ENCODE measurements at regions not wholly inside any gene's neighbourhood (a gene's known extent, or its start where the extent isn't known, plus 50 kb on each side); places are given as distances from the start of the nearest gene placed in this dataset.

- no peaks in the 10 kb centered on the region for H3K9me3 Mint-ChIP-seq
- no peak overlapping the region for H3K4me2 ChIP-seq (replicated peaks; ENCODE audit: extremely low read depth, low read length, poor library complexity, severe bottlenecking)
- no peak overlapping the region for H3K27ac ChIP-seq (ENCODE audit: low read depth in 1 of 2, low read length in 2 of 2)
- H3K27ac Mint-ChIP-seq, result no peak overlapping the region
- H3K27me3 ChIP-seq (ENCODE audit: control insufficient read depth in 2 of 2, insufficient read depth in 2 of 2, low read length in 2 of 2), result no peaks in the 10 kb centered on the region
- peaks cover 0 to 2% (median 0%) of the 10 kb centered on the region in 3 donors for H3K27me3 Mint-ChIP-seq (ENCODE audit: low read depth in 3 of 3)
- H3K4me3 ChIP-seq (replicated peaks in 1 of 3; ENCODE audit: low read depth in 2 of 3, low read length in 3 of 3), result no peak overlapping the region
- H3K79me2 ChIP-seq (ENCODE audit: insufficient read depth, low read length), result no peaks in the 10 kb centered on the region
- no peak for DNase-seq
- H3K4me3 Mint-ChIP-seq, result no peak overlapping the region
- H2AFZ ChIP-seq (ENCODE audit: insufficient read depth, low read depth, low read length, poor library complexity, severe bottlenecking), result no peak overlapping the region
- WGBS (ENCODE audit: insufficient coverage), result no CpG with 5 or more reads among the region's 1 CpG
- no peaks in the 10 kb centered on the region for H3K4me1 Mint-ChIP-seq
- H4K20me1 ChIP-seq (ENCODE audit: insufficient read depth, low read length), result no peaks in the 10 kb centered on the region
- intact Hi-C loops (cut with micrococcal nuclease), result no loop called here
- no peaks in the 10 kb centered on the region for H3K4me1 ChIP-seq (ENCODE audit: control insufficient read depth in 1 of 2, insufficient read depth in 2 of 2, low read length in 2 of 2)
- H3K9ac ChIP-seq (ENCODE audit: insufficient read depth, low read length, poor library complexity, severe bottlenecking), result no peak overlapping the region
- no peak for TF ChIP-seq CTCF (IDR thresholded peaks at IDR 0.05)
- no peaks in the 10 kb centered on the region for H3K36me3 Mint-ChIP-seq
- no peaks in the 10 kb centered on the region for H3K9me3 ChIP-seq (replicated peaks in 1 of 2; ENCODE audit: control insufficient read depth in 1 of 2, insufficient read depth in 1 of 2, low read length in 2 of 2)
- no peaks in the 10 kb centered on the region for H3K36me3 ChIP-seq (replicated peaks in 1 of 2; ENCODE audit: control insufficient read depth in 1 of 2, insufficient read depth in 2 of 2, low read length in 2 of 2)
Measured at GRCh38 chr6:8335381-8335780, 100.0 kb downstream of the SLC35B3 start.

- 86% methylated on average over 2 of the region's 5 CpGs for WGBS (ENCODE audit: insufficient coverage)
- H3K4me3 ChIP-seq (replicated peaks in 1 of 3; ENCODE audit: low read depth in 2 of 3, low read length in 3 of 3), result no peak overlapping the region
- peaks cover 0 to 2% (median 0%) of the 10 kb centered on the region in 3 donors for H3K27me3 Mint-ChIP-seq (ENCODE audit: low read depth in 3 of 3)
- H3K4me2 ChIP-seq (replicated peaks; ENCODE audit: extremely low read depth, low read length, poor library complexity, severe bottlenecking), result no peak overlapping the region
- TF ChIP-seq CTCF (IDR thresholded peaks at IDR 0.05), result no peak
- no peak overlapping the region for H3K4me3 Mint-ChIP-seq
- H3K4me1 Mint-ChIP-seq, result no peaks in the 10 kb centered on the region
- intact Hi-C loops (cut with micrococcal nuclease), result no loop called here
- no peaks in the 10 kb centered on the region for H4K20me1 ChIP-seq (ENCODE audit: insufficient read depth, low read length)
- no peaks in the 10 kb centered on the region for H3K4me1 ChIP-seq (ENCODE audit: control insufficient read depth in 1 of 2, insufficient read depth in 2 of 2, low read length in 2 of 2)
- no peaks in the 10 kb centered on the region for H3K9me3 ChIP-seq (replicated peaks in 1 of 2; ENCODE audit: control insufficient read depth in 1 of 2, insufficient read depth in 1 of 2, low read length in 2 of 2)
- no peaks in the 10 kb centered on the region for H3K36me3 Mint-ChIP-seq
- H3K9ac ChIP-seq (ENCODE audit: insufficient read depth, low read length, poor library complexity, severe bottlenecking), result no peak overlapping the region
- no peaks in the 10 kb centered on the region for H3K79me2 ChIP-seq (ENCODE audit: insufficient read depth, low read length)
- H3K27ac Mint-ChIP-seq, result no peak overlapping the region
- no peak overlapping the region for H2AFZ ChIP-seq (ENCODE audit: insufficient read depth, low read depth, low read length, poor library complexity, severe bottlenecking)
- no peak overlapping the region for H3K27ac ChIP-seq (ENCODE audit: low read depth in 1 of 2, low read length in 2 of 2)
- no peak for DNase-seq
- no peaks in the 10 kb centered on the region for H3K9me3 Mint-ChIP-seq
- H3K36me3 ChIP-seq (replicated peaks in 1 of 2; ENCODE audit: control insufficient read depth in 1 of 2, insufficient read depth in 2 of 2, low read length in 2 of 2), result no peaks in the 10 kb centered on the region
- H3K27me3 ChIP-seq (ENCODE audit: control insufficient read depth in 2 of 2, insufficient read depth in 2 of 2, low read length in 2 of 2), result no peaks in the 10 kb centered on the region
Measured at GRCh38 chr6:8334113-8334512, 101.2 kb downstream of the SLC35B3 start.
